GM19240 (cell line): ENCODE measurements at regions not wholly inside any gene's neighbourhood (a gene's known extent, or its start where the extent isn't known, plus 50 kb on each side); places are given as distances from the start of the nearest gene placed in this dataset.

Experiments
- DNase-seq: peaks from one replicate; pipeline ENCODE4 v3.0.0; 2011; ENCODE audit warnings: low spot score; ENCODE audit not compliant: insufficient read length

DNA sequence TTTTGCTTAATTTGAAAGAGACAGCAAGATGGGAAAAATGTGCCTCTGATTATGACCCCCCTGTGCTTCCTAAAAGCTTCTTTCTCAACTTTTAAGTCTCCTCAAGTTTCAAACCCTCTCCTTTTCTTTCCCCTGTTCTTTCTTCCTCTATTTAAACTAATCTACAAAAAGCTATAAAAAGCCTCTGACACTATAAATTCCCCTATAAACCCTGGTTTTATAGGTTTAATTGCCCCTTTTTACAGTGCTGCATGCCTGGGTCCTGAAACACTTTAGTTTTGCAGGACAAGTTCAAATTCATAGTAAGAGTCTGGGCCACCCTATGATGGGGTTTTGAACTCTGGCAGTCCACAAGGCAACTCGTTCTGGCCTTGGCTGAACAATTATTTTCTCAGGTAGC, 510.9 kb upstream of the TBX3 start:
- DNase-seq = no peak

DNA sequence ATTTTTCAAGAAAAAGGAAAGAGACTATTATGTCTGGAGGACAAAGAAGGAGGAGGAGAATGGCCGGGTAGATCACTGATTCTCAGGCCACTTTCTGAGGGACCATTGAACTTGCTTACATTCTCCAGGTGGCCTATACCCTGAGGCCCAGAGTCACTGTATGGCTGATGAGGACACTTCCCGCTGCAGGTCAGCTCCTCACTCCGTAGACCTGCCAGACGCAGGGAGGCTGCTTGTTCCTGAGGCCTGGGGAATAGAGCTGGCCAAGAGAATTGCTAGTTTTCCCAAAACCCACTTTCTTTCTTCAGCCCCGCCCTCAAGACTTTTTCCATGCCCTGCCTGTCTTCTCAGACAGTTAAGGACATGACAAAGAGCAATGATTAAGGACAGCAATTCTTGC, 510.5 kb upstream of the TBX3 start:
- no peak for DNase-seq

GRCh38 chr12:115191342-115191741, 507.4 kb upstream of the TBX3 start:
- no peak for DNase-seq

- no peak for DNase-seq
These were observed 506.2 kb upstream of the TBX3 start for GRCh38 chr12:115190010-115190770.

DNA sequence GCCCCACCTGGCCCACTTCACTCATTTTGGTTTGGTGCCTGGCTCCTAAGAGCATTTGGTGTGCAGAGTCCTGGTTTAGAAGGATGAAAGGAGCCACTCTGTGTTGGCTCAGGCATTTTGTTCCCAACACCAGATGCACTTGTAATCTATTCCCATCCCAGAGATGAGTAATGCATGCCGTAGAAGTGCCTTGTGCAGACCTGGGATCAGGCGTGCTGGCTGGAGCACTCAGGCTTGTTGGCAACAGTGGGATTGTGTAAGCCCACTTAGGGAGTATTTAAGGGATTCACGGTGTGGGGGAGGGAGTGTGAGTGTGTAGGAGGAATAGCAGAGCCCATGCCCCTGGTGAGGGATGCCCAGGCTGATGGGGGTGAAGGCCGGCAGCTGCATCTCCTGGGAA, 501.5 kb upstream of the TBX3 start:
- no peak for DNase-seq

- no peak for DNase-seq
These were observed 499.8 kb upstream of the TBX3 start for GRCh38 chr12:115183752-115184151.

DNA sequence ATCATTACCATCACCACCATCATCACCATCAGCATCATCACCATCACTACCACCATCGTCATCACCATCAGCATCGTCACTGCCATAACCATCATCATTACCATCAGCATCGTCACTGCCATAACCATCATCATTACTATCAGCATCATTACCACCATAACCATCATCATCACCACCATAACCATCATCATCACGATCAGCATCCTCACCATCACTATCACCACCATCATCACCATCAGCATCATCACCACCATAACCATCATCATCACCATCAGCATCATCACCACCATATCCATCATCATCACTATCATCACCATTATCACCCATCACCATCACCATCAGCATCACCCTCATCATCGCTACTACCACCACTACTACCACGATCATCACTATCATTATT, 493.9 kb upstream of the TBX3 start:
- no peak for DNase-seq

DNA sequence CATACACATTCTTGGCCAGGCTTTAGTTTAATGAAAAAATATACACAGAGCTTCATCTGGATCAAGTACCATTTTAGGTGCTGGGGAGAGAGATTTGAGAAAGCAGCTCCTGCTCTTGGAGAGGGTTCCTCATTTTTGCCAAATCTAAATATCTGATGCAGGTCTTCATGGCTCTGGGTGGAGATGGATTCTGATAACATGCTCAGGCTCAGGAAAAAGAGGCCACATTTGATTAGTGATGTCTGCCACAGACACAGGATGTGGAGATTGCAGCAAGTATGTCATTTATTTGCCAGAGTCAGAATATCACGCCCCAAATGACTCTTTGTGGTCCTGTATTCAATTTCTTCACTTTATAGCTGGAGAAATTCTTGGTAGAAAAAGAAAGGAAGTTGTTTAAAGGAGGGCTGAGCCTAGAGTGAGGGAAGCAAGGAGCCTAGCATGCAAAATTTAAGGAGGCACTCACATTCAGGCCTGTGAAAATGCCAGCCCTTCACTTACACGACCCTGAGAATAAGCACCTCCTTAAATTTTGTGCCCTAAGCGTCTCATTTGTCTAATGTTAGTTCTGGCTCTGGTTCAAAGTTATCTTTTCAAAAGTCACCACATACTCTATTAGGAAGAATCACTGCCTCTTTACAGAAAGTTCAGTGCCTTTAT, 492.9 kb upstream of the TBX3 start:
- DNase-seq = no peak

GRCh38 chr12:115174920-115175319, 490.9 kb upstream of the TBX3 start:
- DNase-seq = no peak

- DNase-seq = no peak
These were observed 488.5 kb upstream of the TBX3 start for GRCh38 chr12:115172521-115172920.

- DNase-seq = no peak
These were observed 486.0 kb upstream of the TBX3 start for GRCh38 chr12:115169981-115170380.

GRCh38 chr12:115166698-115167315, 482.8 kb upstream of the TBX3 start:
- no peak for DNase-seq

- DNase-seq = no peak
These were observed 479.7 kb upstream of the TBX3 start for GRCh38 chr12:115163710-115164109.

GRCh38 chr12:115160271-115161128, 476.5 kb upstream of the TBX3 start:
- no peak for DNase-seq

DNA sequence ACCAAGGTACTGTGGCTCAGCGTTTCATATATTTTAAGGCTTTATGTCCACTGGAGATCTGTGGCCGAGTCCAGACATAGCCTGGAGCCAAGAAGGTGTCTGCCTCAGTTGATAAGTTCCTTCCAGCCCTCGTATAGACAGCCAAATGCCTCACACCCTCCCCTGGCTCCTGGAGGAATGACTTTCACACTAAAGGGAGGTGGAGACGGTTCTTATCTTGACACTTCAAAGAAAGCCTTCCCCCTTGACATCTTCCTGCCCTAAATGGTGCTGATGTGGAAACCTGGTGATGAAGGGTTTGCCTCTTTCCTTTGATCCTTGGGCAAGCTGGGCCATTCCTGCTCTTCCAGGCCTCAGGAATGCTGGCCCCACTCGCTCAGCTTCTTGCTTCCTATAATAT, 474.8 kb upstream of the TBX3 start:
- DNase-seq = no peak

- DNase-seq = no peak
These were observed 472.0 kb upstream of the TBX3 start for GRCh38 chr12:115155665-115156645.

DNA sequence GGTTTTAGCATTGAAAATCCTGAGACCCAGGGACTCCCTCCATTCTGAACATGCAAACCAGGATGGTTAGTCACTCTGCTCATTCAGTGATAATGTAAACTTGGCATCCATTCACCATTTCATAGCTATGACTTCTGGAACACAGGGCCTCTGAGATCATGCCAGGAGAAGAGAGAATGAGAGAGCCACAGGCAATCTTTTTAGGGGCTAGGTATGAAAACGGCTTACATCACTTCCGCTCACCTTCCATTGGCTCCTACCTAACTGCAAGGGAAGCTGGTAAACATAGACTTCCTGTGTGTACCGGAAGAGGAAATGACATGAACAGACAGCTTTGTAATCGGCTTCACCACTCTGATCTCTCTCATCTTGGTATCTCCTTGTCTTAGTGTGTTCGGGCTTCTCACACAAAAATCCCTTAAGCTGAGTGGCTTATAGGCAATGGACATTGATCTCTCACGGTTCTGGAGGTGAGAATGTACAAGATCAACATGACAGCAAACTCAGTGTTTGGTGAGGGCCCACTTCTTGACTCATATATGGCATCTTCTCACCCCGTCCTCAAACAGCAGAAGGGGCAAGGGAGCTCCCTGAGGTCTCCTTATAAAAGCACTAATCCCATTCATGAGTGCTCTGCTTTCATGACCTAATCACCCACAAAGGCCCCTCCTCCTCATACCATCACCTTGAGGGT, 465.9 kb upstream of the TBX3 start:
- no peak for DNase-seq

- DNase-seq = no peak
These were observed 465.3 kb upstream of the TBX3 start for GRCh38 chr12:115149279-115149678.

DNA sequence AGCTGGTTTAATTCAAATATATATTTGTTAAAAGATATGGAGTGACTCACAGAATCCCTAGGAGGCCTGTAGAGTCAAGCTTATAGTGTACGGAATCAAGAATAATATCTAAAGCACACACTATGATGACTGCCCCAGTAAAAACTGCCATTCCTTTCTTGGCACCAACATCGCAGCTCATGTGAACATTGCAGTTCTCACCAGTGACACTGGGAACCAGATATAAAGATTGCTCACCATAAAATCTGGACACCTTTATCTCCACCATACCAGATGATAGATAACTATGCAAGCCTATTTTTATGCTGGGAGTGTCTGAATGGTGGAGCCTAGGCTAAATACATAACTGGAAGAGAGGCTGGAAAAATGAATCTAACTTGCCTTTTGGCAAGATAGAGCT, 463.9 kb upstream of the TBX3 start:
- DNase-seq = no peak

GRCh38 chr12:115146453-115146852, 462.5 kb upstream of the TBX3 start:
- DNase-seq = no peak
